Astrocyte (in vitro differentiated cells and primary cell): ENCODE measurements at regions not wholly inside any gene's neighbourhood (a gene's known extent, or its start where the extent isn't known, plus 50 kb on each side); places are given as distances from the start of the nearest gene placed in this dataset.

Experiments used
- DNase-seq: peaks from one replicate; pipeline ENCODE4 v3.0.0-alpha.2; 2010; ENCODE audit warnings: low read depth
- FAIRE-seq: peaks from 2 replicates; lab custom pipeline; 2011; peaks lifted over from hg19 to GRCh38; lab: Jason Lieb, UNC
- H2AFZ ChIP-seq: 2 replicates; pipeline ENCODE4 v1.6.0; 2012; ENCODE audit warnings: low read depth, low read length, inconsistent platforms
- H3K27ac ChIP-seq: 2 replicates; pipeline ENCODE4 v1.5.1; 2011; ENCODE audit warnings: low read depth, low read length, inconsistent platforms
- H3K27me3 ChIP-seq: 2 replicates; pipeline ENCODE4 v1.6.0; 2011; ENCODE audit warnings: low read length, inconsistent platforms; ENCODE audit not compliant: insufficient read depth
- H3K36me3 ChIP-seq: 2 replicates; pipeline ENCODE4 v1.5.1; 2011; ENCODE audit warnings: low read length, inconsistent platforms; ENCODE audit not compliant: insufficient read depth
- H3K4me1 ChIP-seq: 2 replicates; pipeline ENCODE4 v1.5.1; 2011; ENCODE audit warnings: low read length, inconsistent platforms; ENCODE audit not compliant: insufficient read depth
- H3K4me2 ChIP-seq: 2 replicates; pipeline ENCODE4 v1.6.0; 2012; ENCODE audit warnings: low read length, inconsistent platforms
- H3K4me3 ChIP-seq: 2 replicates; pipeline ENCODE4 v1.5.1; 2011; ENCODE audit warnings: low read depth, mild to moderate bottlenecking, low read length, inconsistent platforms; ENCODE audit not compliant: insufficient read depth
- H3K79me2 ChIP-seq: 2 replicates; pipeline ENCODE4 v1.6.0; 2012; ENCODE audit warnings: mild to moderate bottlenecking, low read length, inconsistent platforms; ENCODE audit not compliant: insufficient read depth
- H3K9ac ChIP-seq: 2 replicates; pipeline ENCODE4 v1.6.0; 2012; ENCODE audit warnings: mild to moderate bottlenecking, low read length, inconsistent platforms
- H3K9me3 ChIP-seq: 2 replicates; pipeline ENCODE4 v1.5.1; 2012; ENCODE audit warnings: low read depth, mild to moderate bottlenecking, low read length, inconsistent platforms; ENCODE audit not compliant: insufficient read depth
- H4K20me1 ChIP-seq: 2 replicates; pipeline ENCODE4 v1.6.0; 2012; ENCODE audit warnings: low read length, inconsistent platforms; ENCODE audit not compliant: insufficient read depth
- H3K27ac Mint-ChIP-seq: one replicate; pipeline ENCODE4 v1.8.0; 2021; ENCODE audit warnings: mild to moderate bottlenecking, mixed read lengths; ENCODE audit not compliant: unreplicated experiment
- H3K27me3 Mint-ChIP-seq: one replicate; pipeline ENCODE4 v1.8.0; 2021; ENCODE audit warnings: low read depth, mixed read lengths; ENCODE audit not compliant: unreplicated experiment
- H3K36me3 Mint-ChIP-seq: one replicate; pipeline ENCODE4 v1.8.0; 2021; ENCODE audit warnings: low read depth, mixed read lengths; ENCODE audit not compliant: unreplicated experiment
- H3K4me1 Mint-ChIP-seq: one replicate; pipeline ENCODE4 v1.8.0; 2021; ENCODE audit warnings: low read depth, mixed read lengths; ENCODE audit not compliant: unreplicated experiment
- H3K4me3 Mint-ChIP-seq: one replicate; pipeline ENCODE4 v1.8.0; 2021; ENCODE audit warnings: mild to moderate bottlenecking, moderate library complexity, mixed read lengths; ENCODE audit not compliant: unreplicated experiment
- H3K9me3 Mint-ChIP-seq: one replicate; pipeline ENCODE4 v1.8.0; 2021; ENCODE audit warnings: mild to moderate bottlenecking, mixed read lengths; ENCODE audit not compliant: unreplicated experiment
- CTCF ChIP-seq: IDR thresholded peaks from 2 replicates; pipeline ENCODE4 v1.5.1; 2011; ENCODE audit warnings: low read depth, mild to moderate bottlenecking, inconsistent platforms, low read length, moderate library complexity; ENCODE audit not compliant: insufficient read depth
- EZH2 ChIP-seq: IDR thresholded peaks from 2 replicates; pipeline ENCODE4 v1.6.1; 2012; ENCODE audit warnings: mild to moderate bottlenecking, low read length, inconsistent platforms; ENCODE audit not compliant: insufficient read depth

DNA sequence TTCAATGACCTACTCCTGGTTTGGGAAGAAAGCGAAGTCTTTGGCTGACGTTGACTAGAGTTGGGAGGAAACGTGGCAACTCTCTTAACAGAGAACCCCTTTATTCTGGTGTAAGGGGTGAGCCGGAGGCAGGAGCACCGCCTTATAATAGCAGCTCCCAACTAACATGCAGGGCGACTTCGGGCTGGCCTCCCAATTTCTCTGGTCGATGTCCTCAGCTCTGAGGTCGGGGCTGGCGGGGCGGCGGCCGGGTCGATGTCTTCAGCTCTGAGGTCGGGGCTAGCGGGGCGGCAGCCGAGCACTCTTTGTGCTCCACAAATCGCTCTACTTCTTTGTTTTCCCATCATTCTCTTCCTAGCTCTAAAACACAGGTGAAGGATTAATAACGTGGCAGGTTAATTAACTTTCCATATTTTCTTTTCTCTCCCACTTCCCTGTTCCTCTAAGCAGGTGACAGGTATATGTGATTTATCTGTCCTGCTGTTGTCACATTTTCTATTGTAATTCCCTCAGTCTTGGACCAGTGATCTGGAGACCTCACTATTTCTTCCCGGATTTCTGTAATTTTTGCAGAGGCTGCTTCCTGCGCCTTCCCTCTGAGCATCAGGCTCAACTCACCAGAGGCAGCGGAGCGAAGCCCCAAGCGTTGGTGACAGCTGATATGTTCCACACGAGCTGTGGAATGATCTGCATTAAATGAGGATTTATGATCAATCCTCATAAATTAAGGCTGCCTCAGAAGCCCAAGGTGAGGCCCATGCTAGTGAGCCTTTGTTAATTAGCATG, 64.3 kb downstream of the ACKR3 start:
- Histone ChIP-seq H3K9me3 (no peaks in the 10 kb centered on the region), H3K79me2 (no peaks in the 10 kb centered on the region), H3K27ac (no peak overlapping the region), H3K9ac (no peak overlapping the region), H3K36me3 (no peaks in the 10 kb centered on the region), H3K4me3 (no peak overlapping the region), H3K27me3 (peaks cover 2% of the 10 kb centered on the region), H4K20me1 (no peaks in the 10 kb centered on the region), H2AFZ (no peak overlapping the region), H3K4me1 (no peaks in the 10 kb centered on the region), H3K4me2 (no peak overlapping the region)
- Mint-ChIP-seq H3K36me3 (no peaks in the 10 kb centered on the region), H3K4me3 (no peak overlapping the region), H3K27me3 (peaks cover 29% of the 10 kb centered on the region), H3K27ac (no peak overlapping the region), H3K4me1 (no peaks in the 10 kb centered on the region), H3K9me3 (peaks cover 15% of the 10 kb centered on the region)
- TF ChIP-seq EZH2 (no peak), CTCF (no peak)
- FAIRE-seq (no peak), DNase-seq (no peak)

- H3K27ac Mint-ChIP-seq: no peak overlapping the region
Observed at GRCh38 chr2:236636261-236636660, 66.6 kb downstream of the ACKR3 start.

More at GRCh38 chr2:236636261-236636660, 66.6 kb downstream of the ACKR3 start:
- H3K27me3 ChIP-seq: no peaks in the 10 kb centered on the region
- no peaks in the 10 kb centered on the region for H3K4me1 ChIP-seq
- Mint-ChIP-seq H3K4me3 (no peak overlapping the region), H3K4me1 (no peaks in the 10 kb centered on the region), H3K36me3 (no peaks in the 10 kb centered on the region), H3K9me3 (peaks cover 30% of the 10 kb centered on the region), H3K27me3 (peaks cover 18% of the 10 kb centered on the region)
- H3K4me2 ChIP-seq: no peak overlapping the region
- DNase-seq (no peak), FAIRE-seq (no peak)
- H4K20me1 ChIP-seq: no peaks in the 10 kb centered on the region
- H2AFZ ChIP-seq: no peak overlapping the region
- H3K27ac ChIP-seq: no peak overlapping the region
- TF ChIP-seq CTCF (no peak), EZH2 (no peak)
- H3K79me2 ChIP-seq: no peaks in the 10 kb centered on the region
- no peaks in the 10 kb centered on the region for H3K36me3 ChIP-seq
- H3K4me3 ChIP-seq: no peak overlapping the region
- peaks cover 8% of the 10 kb centered on the region for H3K9me3 ChIP-seq
- no peak overlapping the region for H3K9ac ChIP-seq
